GM21528 (cell line): ENCODE measurements at regions not wholly inside any gene's neighbourhood (a gene's known extent, or its start where the extent isn't known, plus 50 kb on each side); places are given as distances from the start of the nearest gene placed in this dataset.
"Not testable (repeated sequence)": the region's sequence is repeated elsewhere in the genome, so short reads cannot be mapped to it uniquely, and the experiment has no call there.

Experiments
- ATAC-seq: cut with Tn5 transposase; IDR thresholded peaks from one replicate; pipeline ENCODE4 v1.9.1; 2021; ENCODE audit warnings: mild to moderate bottlenecking, moderate library complexity; ENCODE audit not compliant: unreplicated experiment, low FRiP score

GRCh38 chr12:118534003-118534402 lies 157.6 kb downstream of the SUDS3 start:
- ATAC-seq = no peak

GRCh38 chr12:118536306-118536906 lies 160.1 kb downstream of the SUDS3 start:
- ATAC-seq = no peak

GRCh38 chr12:118537481-118537917 lies 161.1 kb downstream of the SUDS3 start:
- ATAC-seq = no peak

GRCh38 chr12:118541071-118541470 lies 164.7 kb downstream of the SUDS3 start:
- ATAC-seq = no peak

GRCh38 chr12:118541934-118542333 lies 165.6 kb downstream of the SUDS3 start:
- no peak for ATAC-seq

- no peak for ATAC-seq
Measured at GRCh38 chr12:118543651-118544050, 167.3 kb downstream of the SUDS3 start.

- no peak for ATAC-seq
Measured at GRCh38 chr12:118544569-118544968, 168.2 kb downstream of the SUDS3 start.

GRCh38 chr12:118547606-118548005 lies 171.3 kb downstream of the SUDS3 start:
- ATAC-seq = not testable (repeated sequence)

GRCh38 chr12:118548887-118549509 lies 172.6 kb downstream of the SUDS3 start:
- ATAC-seq = no peak

- ATAC-seq = no peak
Measured at GRCh38 chr12:118549510-118549980, 173.2 kb downstream of the SUDS3 start.

GRCh38 chr12:118553856-118554504 lies 177.6 kb downstream of the SUDS3 start:
- no peak for ATAC-seq

GRCh38 chr12:118558941-118559340 lies 182.6 kb downstream of the SUDS3 start:
- no peak for ATAC-seq

- no peak for ATAC-seq
Measured at GRCh38 chr12:118560733-118561132, 184.4 kb downstream of the SUDS3 start.

- no peak for ATAC-seq
Measured at GRCh38 chr12:118571730-118572129, 195.4 kb downstream of the SUDS3 start.

- no peak for ATAC-seq
Measured at GRCh38 chr12:118574288-118574687, 197.9 kb downstream of the SUDS3 start.

- no peak for ATAC-seq
Measured at GRCh38 chr12:118575730-118576129, 199.4 kb downstream of the SUDS3 start.

- no peak for ATAC-seq
Measured at GRCh38 chr12:118581371-118581770, 205.0 kb downstream of the SUDS3 start.

- no peak for ATAC-seq
Measured at GRCh38 chr12:118582863-118583262, 206.5 kb downstream of the SUDS3 start.

- no peak for ATAC-seq
Measured at GRCh38 chr12:118586433-118586832, 210.1 kb downstream of the SUDS3 start.

- no peak for ATAC-seq
Measured at GRCh38 chr12:118589162-118589561, 212.8 kb downstream of the SUDS3 start.

- no peak for ATAC-seq
Measured at GRCh38 chr12:118590406-118591150, 214.2 kb downstream of the SUDS3 start.
